HCT116 (cell line): ENCODE measurements at regions not wholly inside any gene's neighbourhood (a gene's known extent, or its start where the extent isn't known, plus 50 kb on each side); places are given as distances from the start of the nearest gene placed in this dataset.

ENCODE experiments used
- CBX3 ChIP-seq: IDR thresholded peaks from 2 replicates; pipeline ENCODE4 v1.6.1; 2012; ENCODE audit warnings: low read depth
- CEBPB ChIP-seq: IDR thresholded peaks from 2 replicates; pipeline ENCODE4 v1.6.1; 2012; ENCODE audit warnings: low read depth
- ELF1 ChIP-seq: IDR thresholded peaks from 2 replicates; pipeline ENCODE4 v1.6.1; 2012; ENCODE audit warnings: low read depth, borderline replicate concordance
- EZH2 ChIP-seq: fragments of 200-600 bp; sonication (generic); IDR thresholded peaks from 2 replicates; pipeline ENCODE4 v1.6.1; 2017; ENCODE audit warnings: antibody characterized with exemption, mixed run types
- EZH2phosphoT487 ChIP-seq: fragments of 200-600 bp; IDR thresholded peaks from 2 replicates; pipeline ENCODE4 v1.6.1; 2018; ENCODE audit warnings: antibody characterized with exemption, borderline replicate concordance
- MAX ChIP-seq: IDR thresholded peaks from 2 replicates; pipeline ENCODE4 v1.6.1; 2012
- POLR2A ChIP-seq: IDR thresholded peaks from 2 replicates; pipeline ENCODE4 v1.7.0; 2011; ENCODE audit warnings: borderline replicate concordance; ENCODE audit not compliant: insufficient read depth, insufficient read length; ENCODE audit errors: extremely low read depth
- POLR2AphosphoS5 ChIP-seq: IDR thresholded peaks from 2 replicates; pipeline ENCODE4 v1.6.1; 2011; ENCODE audit warnings: mild to moderate bottlenecking, low read depth, low read length, moderate library complexity
- RAD21 ChIP-seq: IDR thresholded peaks from 2 replicates; pipeline ENCODE4 v1.6.1; 2012; ENCODE audit warnings: low read depth, mild to moderate bottlenecking
- REST ChIP-seq: IDR thresholded peaks from 2 replicates; pipeline ENCODE4 v1.6.1; 2012; ENCODE audit warnings: low read depth
- SRF ChIP-seq: IDR thresholded peaks from 2 replicates; pipeline ENCODE4 v1.6.1; 2012; ENCODE audit warnings: low read depth
- TCF7L2 ChIP-seq: IDR thresholded peaks from 2 replicates; pipeline ENCODE4 v1.7.0; 2011; ENCODE audit warnings: borderline replicate concordance, inconsistent platforms; ENCODE audit not compliant: insufficient read depth, insufficient read length; ENCODE audit errors: extremely low read depth
- ZNF274 ChIP-seq: fragments of 200-500 bp; sonication (Bioruptor generic); IDR thresholded peaks from 2 replicates; pipeline ENCODE4 v1.6.1; 2014; ENCODE audit warnings: mild to moderate bottlenecking, low read depth, low read length, inconsistent platforms
- TF ChIP-seq, protein P1 (sequence below), 3 experiments: fragments of 200-600 bp in 1 of 3; sonication (generic) in 1 of 3; IDR thresholded peaks in 2 of 3; conservative IDR thresholded peaks in 1 of 3; 2 replicates each; pipeline ENCODE4 v1.5.1; 2012 to 2017; ENCODE audit warnings: low read depth in 2 of 3, low read length in 2 of 3, antibody characterized with exemption in 1 of 3, borderline replicate concordance in 1 of 3, control low read depth in 1 of 3, mild to moderate bottlenecking in 1 of 3, mixed read lengths in 1 of 3, mixed run types in 1 of 3, moderate library complexity in 1 of 3; ENCODE audit not compliant: insufficient read depth in 1 of 3

DNA sequence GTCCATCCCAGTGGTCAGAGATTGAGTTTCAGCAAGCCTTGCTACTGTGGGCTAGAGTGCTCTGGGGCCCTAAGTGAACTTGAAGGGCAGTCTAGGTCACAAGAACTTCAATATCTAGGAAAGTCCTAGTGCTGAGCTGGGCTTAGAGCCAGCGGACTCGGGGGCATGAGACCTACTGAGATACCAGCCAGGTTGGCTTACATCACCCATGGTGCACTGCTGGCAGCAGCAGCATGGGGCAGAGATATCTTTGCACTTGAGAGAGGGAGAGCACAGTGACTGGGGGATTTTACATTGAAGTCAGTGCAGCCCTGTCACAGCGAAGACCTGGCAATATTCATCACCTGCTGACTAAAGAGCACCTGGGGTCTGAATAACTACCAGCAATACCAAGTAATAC is 158.3 kb upstream of the PRKD1 start:
- TF ChIP-seq, protein P1, sequence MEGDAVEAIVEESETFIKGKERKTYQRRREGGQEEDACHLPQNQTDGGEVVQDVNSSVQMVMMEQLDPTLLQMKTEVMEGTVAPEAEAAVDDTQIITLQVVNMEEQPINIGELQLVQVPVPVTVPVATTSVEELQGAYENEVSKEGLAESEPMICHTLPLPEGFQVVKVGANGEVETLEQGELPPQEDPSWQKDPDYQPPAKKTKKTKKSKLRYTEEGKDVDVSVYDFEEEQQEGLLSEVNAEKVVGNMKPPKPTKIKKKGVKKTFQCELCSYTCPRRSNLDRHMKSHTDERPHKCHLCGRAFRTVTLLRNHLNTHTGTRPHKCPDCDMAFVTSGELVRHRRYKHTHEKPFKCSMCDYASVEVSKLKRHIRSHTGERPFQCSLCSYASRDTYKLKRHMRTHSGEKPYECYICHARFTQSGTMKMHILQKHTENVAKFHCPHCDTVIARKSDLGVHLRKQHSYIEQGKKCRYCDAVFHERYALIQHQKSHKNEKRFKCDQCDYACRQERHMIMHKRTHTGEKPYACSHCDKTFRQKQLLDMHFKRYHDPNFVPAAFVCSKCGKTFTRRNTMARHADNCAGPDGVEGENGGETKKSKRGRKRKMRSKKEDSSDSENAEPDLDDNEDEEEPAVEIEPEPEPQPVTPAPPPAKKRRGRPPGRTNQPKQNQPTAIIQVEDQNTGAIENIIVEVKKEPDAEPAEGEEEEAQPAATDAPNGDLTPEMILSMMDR (IDR thresholded peaks at IDR 0.05 in 2 of 3, conservative IDR thresholded peaks at IDR 0.05 in 1 of 3; ENCODE audit: borderline replicate concordance in 1 of 3, insufficient read depth in 1 of 3, low read depth in 2 of 3, low read length in 2 of 3) = no peak
- TF ChIP-seq POLR2AphosphoS5 = no peak
- TF ChIP-seq CEBPB = no peak
- no peak for TF ChIP-seq POLR2A
- no peak for TF ChIP-seq ELF1
- no peak for TF ChIP-seq TCF7L2
- TF ChIP-seq RAD21 = no peak
- no peak for TF ChIP-seq MAX
- TF ChIP-seq CBX3 = no peak
- TF ChIP-seq EZH2 = no peak
- TF ChIP-seq ZNF274 = no peak
- no peak for TF ChIP-seq REST
- TF ChIP-seq EZH2phosphoT487 = no peak
- TF ChIP-seq SRF = no peak
